GM10248 (cell line): ENCODE measurements at regions not wholly inside any gene's neighbourhood (a gene's known extent, or its start where the extent isn't known, plus 50 kb on each side); places are given as distances from the start of the nearest gene placed in this dataset.

Source experiments
- CTCF ChIA-PET: fragments of 300-600 bp; sonication (Branson Sonifier 250); formaldehyde crosslinking; extraction: SDS; loops from one replicate; lab custom pipeline; 2021; ENCODE audit warnings: antibody characterized with exemption; lab: Yijun Ruan, JAX
- POLR2A ChIA-PET: fragments of 350-650 bp; sonication (Branson Sonifier 250); formaldehyde crosslinking; extraction: SDS; loops from one replicate; lab custom pipeline; 2020; ENCODE audit warnings: antibody characterized with exemption; lab: Yijun Ruan, JAX
- DNase-seq: peaks from one replicate; pipeline ENCODE4 v3.0.0; 2012; ENCODE audit errors: extremely low spot score
- TF ChIP-seq, protein P1 (sequence below): IDR thresholded peaks from 2 replicates; pipeline ENCODE4 v1.5.1; 2012; ENCODE audit warnings: mild to moderate bottlenecking, low read depth; ENCODE audit errors: extremely low read depth, missing control alignments, control extremely low read depth

DNA sequence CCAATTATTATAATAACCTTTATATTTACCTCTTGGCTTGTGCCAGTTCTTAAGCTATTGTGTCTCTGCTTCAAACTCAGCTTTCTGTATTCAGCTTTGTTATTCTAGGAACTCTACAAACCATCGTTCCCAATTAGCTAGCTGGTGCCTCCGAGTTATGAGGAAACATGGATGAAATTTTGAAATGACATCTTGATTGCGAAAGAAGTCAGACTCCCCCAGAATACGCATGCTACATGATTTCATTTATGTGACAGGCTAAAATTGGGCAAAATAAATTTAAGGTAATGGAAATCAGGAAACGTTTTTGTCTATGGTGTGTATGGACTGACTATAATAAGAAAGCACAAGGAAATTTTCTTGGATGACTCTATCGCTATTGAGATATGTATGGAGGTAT is 256.8 kb upstream of the NCAM2 start:
- POLR2A ChIA-PET: no interaction called here
- TF ChIP-seq, protein P1, sequence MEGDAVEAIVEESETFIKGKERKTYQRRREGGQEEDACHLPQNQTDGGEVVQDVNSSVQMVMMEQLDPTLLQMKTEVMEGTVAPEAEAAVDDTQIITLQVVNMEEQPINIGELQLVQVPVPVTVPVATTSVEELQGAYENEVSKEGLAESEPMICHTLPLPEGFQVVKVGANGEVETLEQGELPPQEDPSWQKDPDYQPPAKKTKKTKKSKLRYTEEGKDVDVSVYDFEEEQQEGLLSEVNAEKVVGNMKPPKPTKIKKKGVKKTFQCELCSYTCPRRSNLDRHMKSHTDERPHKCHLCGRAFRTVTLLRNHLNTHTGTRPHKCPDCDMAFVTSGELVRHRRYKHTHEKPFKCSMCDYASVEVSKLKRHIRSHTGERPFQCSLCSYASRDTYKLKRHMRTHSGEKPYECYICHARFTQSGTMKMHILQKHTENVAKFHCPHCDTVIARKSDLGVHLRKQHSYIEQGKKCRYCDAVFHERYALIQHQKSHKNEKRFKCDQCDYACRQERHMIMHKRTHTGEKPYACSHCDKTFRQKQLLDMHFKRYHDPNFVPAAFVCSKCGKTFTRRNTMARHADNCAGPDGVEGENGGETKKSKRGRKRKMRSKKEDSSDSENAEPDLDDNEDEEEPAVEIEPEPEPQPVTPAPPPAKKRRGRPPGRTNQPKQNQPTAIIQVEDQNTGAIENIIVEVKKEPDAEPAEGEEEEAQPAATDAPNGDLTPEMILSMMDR: no peak
- CTCF ChIA-PET: no interaction called here
- DNase-seq: no peak

DNA sequence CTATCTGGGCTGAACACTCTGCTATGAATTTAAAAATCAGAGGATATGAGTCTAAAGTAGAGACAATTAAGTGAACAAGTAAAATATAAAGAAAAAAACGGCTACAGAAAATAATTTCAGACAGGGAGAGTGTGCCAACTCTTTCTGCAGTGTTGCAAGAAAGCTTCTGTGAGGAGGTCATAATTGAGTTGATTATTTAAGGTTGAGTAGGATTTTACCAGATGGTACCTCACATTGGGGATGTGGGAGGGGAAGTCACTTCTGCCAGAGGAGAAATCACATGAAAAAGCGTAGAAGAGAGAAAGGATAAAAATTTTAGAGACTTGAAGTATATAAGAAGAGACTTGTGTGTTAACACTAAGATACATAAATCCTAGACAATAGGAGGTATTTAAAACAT is 238.0 kb upstream of the NCAM2 start:
- ChIA-PET POLR2A (no interaction called here), CTCF (no interaction called here)
- DNase-seq: no peak
- TF ChIP-seq, protein P1: no peak

DNA sequence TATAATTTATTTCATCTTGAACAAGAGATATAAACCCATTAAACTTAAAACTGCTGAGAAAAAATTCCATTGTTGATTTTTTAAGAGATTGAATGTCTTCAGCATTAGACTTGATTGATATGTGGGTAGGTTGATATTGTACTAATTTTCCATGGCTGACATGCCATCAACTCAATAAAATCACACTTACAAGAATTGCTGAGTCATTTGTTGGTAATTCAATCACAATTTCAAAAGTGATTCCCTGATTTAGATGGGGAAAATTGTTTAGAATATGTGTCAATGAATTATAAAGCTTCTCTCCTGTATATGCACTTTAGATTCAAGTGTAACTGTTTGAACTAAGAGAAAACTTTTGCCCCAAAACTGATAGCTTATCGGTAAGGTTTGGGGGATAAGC is 223.5 kb upstream of the NCAM2 start:
- CTCF ChIA-PET: no interaction called here
- TF ChIP-seq, protein P1: no peak
- DNase-seq: no peak
- POLR2A ChIA-PET: no interaction called here

DNA sequence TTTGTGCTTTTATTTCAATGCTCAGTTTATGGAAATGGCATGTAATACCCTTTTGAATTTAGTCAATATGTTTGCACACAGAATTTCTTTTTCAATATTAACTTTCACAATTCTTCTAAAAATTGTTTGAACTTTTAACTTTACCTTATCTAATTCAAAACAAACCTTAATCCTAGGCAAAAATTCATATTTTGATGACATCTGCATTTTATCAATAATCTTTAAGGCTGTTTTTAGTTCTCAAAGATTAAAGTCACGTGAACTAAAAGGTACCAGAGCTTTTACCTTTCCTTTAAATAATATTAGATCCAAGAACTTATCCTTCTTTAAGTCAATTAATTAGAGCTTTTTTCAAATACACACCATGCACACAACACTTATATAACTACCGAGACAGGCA is 218.9 kb upstream of the NCAM2 start:
- TF ChIP-seq, protein P1: no peak
- ChIA-PET POLR2A (no interaction called here), CTCF (no interaction called here)
- no peak for DNase-seq

DNA sequence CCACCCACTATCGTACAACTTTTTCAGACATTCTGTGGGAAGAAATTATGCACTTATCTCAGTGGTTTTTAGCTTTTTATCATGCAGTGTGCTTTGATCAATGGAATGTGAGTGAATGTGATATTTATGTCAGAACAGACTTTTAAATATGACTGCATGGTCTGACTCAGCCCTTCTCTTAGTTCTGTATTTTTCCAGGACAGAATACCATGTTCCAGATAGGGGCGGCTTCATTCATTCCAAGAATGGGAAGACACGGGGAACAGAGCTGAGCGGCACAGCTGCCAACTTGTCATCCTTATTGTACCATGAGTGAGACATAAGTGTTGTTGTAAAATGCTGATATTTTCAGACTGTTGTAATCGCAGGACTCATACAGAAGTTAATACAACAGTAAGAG is 214.6 kb upstream of the NCAM2 start:
- DNase-seq: no peak
- POLR2A ChIA-PET: no interaction called here
- TF ChIP-seq, protein P1: no peak
- CTCF ChIA-PET: no interaction called here

DNA sequence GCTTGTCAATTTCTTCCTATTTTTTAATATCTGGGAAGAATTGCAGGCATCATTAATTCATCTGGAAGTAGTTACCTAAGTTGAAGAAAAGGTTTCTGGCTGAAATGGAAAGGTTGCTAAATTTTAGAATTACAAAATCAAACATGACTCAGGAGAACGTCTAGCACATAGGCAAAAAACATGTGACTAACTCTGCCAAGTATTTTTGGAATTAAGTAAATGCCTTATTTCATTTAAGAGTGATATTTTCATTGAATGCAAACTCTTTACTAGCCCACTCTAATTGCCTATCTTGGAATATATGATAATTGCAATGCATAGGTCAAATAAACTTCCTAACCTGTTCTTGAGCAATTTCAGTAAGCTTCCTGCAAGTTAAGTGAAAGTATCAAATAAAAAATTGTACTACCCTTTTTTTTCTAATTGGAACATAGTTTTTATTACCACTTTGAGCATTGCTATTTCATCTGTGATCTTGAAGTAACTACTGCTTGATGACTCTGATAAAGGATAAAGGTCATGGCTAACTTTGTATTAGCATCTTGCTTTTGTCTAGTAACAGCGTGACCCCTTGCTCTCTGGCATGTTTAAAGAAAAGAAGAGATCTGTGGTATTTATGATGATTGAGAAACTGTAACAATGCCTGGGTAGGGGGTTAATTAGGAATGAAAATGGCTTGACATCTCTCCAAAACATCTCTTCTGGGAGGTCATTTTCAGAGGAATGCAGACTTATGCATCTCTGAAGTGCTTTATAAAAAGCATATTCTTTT is 208.3 kb upstream of the NCAM2 start:
- POLR2A ChIA-PET: no interaction called here
- DNase-seq: no peak
- TF ChIP-seq, protein P1: no peak

More for the DNA sequence above, 208.3 kb upstream of the NCAM2 start:
- CTCF ChIA-PET: no interaction called here
